OCI-M2 (cell line): ENCODE measurements at regions not wholly inside any gene's neighbourhood (a gene's known extent, or its start where the extent isn't known, plus 50 kb on each side); places are given as distances from the start of the nearest gene placed in this dataset.
"Not testable (repeated sequence)": the region's sequence is repeated elsewhere in the genome, so short reads cannot be mapped to it uniquely, and the experiment has no call there.

Experiments
- DNase-seq: peaks from one replicate; lab custom pipeline; 2025; ENCODE audit not compliant: unreplicated experiment; lab: John Stamatoyannopoulos, UW

DNA sequence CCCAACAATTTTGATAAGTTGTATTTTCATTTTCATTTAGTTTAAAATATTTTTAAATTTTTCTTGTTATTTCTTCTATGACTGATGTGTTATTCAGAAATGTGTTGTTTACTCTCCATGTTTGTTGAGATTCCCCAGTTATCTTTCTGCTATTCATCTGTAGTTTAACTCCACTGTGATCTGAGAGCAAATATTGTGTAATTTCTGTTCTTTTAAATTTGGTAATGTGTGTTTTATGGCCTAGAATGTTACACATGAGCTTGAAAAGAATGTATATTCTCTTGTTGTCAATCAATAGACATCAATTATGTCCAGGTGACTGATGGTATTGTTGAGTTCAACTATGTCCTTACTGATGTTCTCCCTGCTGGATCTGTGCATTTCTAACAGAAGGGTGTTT is 188.2 kb downstream of the CYP26B1 start:
- DNase-seq: no peak

DNA sequence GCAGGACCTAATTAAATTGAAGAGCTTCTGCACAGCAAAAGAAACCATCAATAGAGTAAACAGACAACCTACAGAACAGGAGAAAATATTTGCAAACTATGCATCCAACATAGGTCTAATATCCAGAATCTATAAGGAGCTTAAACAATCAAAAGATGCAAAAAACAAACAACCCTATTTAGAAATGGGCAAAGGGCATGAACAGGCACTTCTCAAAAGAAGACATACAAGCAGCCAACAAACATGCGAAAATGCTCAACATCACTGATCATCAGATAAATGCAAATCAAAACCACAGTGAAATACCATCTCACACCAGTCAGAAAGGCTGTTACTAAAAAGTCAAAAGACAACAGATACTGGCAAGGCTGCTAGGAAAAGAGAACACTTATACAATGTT is 189.2 kb downstream of the CYP26B1 start:
- DNase-seq: not testable (repeated sequence)

DNA sequence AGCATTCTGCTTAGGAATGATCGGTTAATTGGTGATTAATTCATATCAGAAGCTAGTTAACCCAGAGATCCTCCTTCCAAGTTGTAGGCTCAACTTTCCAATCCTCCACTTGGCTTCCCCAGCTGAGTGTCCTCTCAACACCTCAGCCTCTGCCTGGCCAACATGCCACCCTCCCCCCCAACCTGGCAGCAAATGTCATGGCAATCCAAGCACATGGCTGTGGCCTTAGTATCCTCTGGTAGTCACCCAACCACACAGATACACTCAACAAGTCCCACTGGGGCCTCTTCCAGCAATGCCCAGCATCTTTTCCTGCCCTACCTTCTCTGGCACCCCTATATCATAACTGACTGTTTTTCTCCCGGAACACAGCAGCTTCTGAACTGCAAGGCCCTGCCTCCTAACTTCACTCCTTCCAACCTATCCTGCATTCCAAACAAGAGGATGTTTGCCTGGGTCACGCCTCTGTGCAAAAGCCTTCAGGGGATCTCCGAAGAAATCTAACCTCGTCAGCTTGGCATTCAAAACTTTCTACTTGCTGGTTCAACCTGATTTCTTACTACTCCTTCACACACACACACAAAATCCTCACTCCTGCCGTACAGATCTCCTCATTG is 195.0 kb downstream of the CYP26B1 start:
- DNase-seq: no peak

DNA sequence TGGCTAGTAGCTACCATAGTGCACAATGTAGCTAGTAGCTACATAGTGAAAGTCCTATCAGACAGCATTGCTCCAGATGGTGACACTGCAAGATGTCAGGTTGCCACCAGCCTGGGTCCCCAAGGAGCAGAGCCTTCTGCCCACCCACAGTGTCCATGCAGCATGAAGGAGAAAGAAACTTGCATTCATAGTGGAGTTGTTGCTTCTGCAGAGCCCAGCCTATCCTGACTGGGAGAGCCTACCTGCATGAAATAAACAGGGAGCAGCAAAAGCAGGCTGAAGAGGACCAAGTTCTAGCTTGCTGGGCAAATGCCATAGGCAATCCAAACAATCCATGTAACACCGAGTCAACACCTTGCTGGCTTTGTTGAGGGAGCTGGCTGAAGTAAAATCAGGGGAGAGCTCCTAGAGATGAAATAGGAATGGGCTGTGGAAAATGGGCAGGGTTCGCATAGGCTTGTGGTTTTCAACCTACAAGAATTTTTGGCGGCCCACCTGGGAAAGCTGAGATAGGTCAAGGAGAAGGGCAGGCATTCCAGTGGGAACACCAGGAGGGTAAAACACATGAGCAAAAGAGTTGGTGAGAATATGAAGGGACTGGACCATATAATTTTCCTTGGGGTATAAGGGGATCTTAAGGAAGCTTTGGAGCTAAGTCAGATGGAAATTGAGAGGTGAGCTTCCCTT is 195.8 kb downstream of the CYP26B1 start:
- DNase-seq: no peak

DNA sequence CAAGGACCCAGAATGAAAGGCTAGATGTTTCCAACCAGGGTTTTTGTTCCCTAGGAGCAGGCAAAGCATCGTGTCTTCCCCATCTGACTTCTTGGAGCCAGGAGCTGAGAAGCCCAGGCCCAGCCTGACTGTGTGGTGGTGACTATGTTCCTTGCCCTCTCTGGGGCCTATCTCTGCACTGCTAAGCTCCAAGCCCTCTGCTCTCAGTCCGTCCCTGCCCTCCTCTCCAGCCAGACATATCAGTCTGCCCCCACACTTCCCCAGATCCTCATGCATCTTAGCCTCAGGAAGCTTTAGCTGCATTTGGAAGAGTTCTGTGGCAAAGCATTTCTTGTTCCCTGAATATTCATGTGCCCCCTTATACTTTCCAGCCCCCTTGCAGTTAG is 196.6 kb downstream of the CYP26B1 start:
- DNase-seq: no peak

DNA sequence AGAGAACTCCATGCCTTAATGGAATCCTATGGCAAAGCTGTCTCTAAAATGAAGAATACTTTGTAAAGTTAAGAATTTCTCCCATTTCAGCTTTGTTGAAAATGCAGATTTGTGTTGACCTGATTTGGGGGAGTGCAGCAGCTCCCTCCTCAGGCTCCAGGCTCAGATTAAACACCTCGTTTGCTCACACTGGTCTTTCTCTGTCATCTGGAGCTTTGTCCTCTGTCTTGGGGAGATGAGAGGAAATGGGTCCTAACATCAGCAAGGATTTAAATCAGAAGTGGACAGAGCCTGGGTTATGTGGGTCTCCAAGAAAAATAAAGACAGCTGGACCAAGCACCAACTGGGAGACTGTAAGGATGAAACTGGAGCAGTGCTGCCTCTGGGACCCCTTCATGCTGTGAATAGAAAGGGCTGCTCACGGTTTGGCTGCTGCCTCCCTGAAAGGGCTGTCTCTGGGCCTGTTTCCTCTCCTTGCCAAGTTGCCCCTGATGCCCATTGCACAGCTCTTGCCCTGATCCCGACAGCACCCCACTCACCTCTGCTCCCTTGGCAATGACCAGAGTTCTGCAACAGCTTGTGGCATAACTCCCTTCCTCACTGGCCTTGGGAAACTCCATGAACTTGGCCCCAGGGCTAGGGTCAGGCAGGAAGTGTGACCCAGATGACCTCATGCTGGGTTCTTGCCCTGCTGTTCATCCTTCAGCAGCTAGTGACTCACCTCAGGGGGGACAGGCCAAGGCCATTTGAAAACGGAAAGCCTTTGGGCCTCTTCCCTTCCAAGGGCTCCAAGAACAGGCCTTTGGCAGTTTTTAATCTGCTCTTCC is 197.2 kb downstream of the CYP26B1 start:
- DNase-seq: no peak

DNA sequence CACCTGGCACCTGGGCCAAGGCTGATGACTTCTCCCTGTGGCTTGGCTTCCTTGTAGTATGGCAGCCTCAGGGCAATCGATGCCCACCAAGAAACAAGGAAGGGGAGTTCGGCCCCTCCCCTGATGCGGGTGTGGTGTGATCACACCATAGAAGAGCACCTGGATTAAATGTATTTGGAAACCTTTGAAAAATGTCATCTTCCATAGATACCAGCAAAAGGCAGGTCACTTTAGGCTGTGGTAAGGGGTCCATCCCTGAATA is 198.2 kb downstream of the CYP26B1 start:
- no peak for DNase-seq

DNA sequence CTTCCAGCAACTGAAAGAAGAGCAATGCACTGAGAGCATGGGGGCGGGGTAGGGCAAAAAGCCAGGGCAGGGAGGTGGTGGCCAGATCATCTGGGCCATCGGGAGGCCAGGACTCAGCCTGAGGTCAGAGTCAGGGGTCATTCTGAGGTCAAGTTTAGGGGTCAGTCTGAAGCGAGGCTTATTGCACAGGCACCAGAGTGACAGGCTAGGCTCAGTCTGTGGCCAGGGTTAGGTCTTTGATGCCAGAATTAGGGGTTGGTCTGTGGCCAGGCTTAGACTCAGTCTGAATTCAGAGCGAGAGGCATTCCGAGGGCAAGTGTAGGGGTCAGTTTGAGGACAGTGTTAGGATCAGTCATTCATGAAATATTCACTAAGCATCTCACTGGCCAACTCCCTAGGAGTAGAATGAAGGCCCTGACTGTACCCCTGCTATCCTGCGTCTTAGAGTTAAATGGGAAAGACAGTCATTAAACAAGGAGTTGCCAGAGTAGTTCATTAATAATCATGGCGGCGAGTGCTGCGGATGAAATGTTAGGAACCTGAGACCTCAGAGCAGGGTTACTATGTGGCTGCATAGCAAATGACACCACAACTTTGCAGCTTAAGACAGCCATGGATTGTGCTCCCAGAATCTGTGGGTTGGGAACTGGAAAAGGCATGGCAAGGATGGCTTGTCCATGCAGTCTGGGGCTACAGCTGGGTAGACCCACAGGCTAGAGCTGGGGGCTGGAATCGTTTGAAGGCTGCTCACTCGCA is 198.7 kb downstream of the CYP26B1 start:
- DNase-seq: no peak

DNA sequence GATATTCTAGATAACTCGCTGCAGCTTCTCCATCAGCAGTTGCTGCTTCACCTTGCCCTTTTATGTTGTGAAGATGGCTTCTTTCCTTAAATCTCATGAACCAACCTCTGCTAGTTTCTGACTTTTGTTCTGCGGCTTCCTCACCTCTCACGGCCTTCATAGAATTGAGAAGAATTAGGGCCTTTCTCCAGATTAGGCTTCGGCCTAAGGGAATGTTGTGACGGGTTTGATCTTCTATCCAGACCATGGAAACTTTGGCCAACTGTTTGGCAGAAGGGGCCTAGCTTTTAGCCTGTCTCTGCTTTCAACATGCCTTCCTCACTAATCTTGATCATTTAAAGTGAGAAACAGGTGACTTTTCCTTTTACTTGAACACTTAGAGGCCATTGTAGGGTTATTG is 199.9 kb downstream of the CYP26B1 start:
- no peak for DNase-seq

DNA sequence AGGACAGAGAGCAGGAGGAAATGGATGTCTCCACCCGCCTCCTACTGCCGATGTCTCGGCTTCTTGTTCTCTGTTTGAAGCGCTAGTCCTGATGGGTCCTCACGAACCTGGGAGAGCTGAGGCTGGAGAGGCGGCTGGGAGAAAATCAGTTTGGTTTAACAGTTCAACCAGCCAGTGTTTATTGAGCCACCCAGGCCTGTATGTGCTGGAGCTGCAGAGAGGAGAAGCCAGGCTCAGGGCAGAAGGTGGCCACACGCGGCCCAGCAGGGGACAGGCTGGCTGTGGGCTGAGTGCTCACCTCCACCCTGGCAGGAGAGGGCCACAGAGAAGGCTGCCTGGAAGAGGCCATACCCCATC is 202.1 kb downstream of the CYP26B1 start:
- DNase-seq: no peak

DNA sequence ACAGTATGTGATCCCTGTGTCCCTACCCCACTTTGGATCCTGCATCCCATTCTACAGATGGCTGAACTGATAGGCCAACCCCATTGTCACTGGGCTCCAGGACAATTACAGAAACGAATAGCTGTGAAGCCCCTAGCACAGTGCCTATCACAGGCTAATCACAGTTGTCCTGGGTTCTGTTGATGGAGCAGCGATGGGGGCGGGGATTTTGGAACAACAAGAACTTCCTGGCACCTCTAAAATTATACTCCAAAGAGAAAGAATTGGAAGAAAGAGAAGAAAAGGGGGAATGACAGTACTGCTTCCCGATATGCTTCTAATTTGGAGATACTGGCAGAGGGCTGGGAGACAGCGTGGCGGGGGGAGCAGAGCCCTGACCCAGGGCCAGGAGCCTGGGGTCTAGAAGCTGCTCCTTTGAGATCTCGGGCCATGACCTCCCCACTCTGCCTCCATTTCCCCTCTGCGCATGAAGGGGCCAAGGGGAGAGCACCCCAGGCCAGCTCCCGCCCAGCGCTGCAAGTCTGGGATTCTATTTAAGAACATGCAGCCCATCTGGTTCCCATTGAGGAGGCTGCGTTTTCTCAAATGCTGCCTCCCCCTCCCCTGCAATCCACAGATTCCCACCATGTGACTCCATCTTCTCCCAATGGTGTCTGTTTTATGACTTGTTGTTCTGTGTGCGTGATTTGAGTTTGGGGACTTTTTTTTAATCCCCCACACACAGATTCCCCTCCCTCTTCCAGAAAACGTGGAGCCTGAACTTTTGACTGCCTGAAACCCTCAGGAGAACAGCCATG is 202.7 kb downstream of the CYP26B1 start:
- no peak for DNase-seq

DNA sequence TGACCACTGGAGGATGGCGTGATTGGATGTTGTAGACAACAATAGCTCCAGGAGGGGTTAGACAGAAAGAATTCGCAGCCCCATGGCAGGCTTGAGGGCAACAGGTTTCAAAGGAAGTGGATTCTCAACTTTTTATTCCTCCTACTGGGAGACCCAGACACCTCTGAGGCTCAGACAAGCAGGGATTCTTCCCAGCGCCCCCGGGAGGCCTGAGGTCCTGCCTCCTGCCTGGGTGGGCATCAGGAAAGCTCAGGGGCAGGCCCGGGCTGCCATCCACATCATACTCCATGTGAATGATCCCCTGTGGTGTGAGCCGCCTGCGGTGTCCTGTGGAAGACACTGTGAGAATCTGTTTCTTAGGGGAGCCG is 203.5 kb downstream of the CYP26B1 start:
- DNase-seq: no peak

DNA sequence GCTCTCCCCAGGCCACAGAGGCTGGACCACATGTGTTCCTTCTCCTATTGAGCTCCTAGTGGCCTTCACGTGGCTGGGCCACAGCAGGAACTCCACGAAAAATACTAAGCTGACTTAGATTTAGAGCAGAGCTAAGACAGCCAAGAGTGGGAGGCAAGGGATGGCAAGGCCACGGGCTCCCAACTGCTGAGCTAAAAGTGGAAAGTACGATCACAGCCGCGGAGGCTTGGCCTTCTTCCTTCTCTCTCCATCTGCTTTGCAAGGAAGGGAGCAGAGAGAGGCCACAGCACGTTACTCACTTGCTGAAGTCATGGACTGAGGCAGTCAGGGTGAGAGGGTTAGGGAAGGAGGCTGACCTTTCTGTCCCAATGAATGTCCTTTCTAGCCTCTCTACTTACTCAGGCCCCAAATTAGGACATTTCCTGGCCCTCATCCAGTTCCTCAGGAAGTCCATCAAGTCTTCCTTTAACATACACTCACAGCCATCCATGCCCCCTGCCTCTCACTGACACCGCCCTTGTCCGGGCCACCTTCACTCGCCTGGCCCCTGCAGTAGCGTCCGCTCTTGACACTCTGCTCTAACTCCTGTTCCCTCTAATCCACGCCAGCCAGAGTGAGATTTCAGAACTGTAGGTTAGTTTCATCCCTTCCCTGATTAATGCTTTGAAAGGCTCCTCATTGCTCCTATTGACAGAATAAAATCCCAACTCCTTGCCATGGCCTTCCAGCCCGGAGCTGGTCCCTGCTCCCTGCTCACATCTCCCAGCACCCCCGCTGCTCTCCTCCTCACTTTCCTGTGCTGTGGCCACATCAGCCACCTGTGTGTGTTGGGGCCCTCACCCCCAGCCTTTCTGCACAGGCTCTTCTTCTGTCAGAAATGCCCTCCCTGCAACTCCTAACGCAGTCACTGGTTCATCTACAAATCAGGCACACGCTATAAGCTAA is 204.2 kb downstream of the CYP26B1 start:
- no peak for DNase-seq

DNA sequence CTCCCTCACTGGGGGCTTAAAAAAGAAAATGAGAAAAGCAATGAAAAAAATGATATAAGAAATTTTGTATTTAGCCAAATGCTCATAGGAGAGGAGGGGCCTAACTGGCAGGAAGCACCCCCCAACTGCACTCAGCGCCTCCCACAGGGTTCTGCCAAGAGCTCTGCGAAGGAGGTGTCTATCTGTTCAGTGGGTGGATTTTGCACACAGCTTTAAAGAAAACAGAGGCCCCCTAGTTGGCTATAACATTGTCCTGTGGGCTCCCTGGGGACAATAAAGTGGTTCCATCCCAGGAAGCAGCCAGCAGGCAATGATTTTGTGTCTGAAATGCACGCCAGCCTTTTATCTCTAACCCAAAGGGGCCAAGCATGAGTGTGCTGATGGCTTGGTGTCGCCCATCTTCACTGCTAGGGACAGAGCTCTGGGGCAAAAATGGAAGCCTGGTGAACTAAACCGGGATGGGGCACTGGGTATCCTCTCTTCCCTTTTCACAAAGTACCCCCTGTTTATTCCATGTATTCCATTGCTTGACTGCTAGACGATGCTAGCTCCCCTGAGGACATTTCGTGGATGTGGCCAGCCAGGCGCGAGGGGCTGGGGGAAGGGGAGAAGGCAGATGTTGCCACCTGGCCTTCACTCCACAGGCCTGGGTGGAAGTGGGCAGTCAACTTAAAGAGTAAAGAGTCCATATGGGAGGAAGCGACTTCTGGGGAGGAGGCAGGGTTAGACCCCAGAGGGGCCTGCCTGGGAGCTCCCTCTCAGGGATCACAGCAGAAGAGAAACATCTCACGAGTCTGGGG is 205.7 kb downstream of the CYP26B1 start:
- DNase-seq: no peak

DNA sequence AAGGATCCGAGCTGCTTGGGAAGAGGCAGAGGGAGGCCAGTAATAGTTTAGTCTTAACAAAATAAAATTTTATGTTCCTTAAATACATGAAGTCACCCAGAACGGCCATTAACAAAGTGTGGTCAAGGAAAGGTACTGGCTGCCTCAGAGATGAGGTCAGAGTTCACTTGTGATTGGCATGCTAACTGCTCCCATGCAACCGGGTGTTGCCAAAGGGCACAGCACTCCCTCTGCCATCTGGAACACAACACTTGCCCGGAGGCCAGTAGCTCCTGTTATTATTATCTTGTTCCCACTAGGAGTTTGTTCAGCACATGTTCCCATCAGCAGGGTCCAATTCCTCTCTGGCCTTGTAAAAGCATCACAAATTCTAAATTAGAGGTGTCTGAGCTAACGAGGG is 207.0 kb downstream of the CYP26B1 start:
- no peak for DNase-seq

DNA sequence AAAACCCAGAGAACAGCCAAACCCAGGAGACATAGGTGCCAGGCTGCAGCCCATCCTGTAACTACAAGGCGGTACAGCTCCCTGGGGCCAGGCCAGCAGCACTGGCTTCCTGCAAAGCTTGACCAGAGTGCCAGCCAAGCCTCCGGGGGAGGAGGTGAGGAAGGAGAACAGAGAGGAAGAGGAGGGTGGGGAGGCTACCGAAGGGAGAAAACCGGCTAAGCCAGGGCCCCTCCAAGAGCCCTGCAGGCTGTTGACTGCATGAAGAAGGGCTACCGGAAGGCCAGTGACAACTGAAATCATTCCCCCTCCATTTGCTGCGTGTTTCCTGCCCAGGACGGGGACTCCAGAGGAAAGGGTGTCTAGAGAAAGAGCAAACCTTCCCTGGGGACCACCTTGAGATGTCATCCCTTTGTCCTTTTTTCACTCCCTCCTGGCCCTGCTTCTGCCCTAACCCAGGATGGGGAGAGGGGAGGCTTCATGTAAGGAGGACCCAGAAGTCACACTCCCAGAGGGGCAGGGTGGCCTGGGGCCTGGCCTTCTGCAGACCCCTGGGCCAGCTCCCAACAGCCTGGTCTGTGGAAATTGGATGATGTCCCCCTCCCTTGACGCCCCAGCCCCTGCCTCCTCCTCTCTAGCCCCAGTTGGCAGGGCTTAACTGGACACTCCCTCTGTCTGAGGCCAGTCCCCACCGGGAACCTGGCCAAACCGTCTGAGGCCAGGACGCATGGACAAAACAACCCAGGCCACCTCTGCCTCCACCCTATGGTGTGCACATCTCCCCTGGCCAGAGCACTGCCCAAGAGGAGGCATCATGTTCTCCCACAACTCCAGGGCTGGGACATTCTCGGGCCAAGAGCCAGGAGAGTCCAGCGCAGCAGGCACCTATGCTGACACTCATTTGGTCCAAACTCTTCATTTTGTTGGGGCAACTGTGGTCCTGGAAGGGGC is 207.8 kb downstream of the CYP26B1 start:
- no peak for DNase-seq

DNA sequence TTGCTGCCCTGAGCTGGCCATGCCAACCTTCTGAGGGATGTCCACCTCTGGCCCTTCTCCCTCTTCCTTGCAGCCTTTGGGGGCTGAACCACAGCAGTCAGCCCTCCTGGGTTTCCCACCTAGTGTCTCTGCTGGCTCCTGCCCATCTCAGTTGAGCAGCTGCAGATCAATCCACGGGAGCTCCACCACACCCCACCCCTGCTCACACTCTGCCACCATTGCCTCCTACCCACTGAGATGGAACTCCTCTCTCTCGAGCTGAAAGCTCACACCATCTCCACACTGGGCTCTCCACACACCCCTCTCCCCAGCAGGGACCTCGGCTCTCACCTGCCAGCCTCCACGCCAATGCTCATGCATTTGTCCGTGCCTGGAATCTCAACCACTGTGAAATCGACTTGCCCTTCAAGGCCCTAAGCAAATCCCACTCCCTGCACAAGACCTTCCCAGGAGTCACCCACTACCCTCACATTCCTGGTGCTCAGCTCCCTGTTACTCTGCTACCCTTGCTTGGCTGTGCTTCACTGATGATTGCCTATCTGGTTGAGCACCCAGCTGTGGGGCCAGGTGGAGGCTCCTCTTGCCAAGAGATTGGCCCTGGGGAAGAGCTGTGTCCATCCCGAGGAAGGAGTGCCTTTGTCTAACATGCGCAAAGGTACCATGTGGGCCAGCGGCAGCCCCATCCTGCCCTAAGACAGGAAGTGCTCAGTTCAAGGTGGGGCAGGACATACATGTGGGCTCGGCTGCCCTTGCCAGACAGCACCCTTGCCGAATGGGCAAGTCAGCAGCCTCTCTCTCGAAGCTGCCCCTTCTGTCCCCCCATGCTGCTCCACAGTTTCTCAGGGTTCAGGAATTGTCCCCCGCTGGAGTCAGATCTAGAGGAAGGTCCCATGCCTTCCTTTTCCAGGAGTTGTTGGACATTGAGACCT is 208.7 kb downstream of the CYP26B1 start:
- no peak for DNase-seq
